Gastroesophageal sphincter (tissue), 3 donors: ENCODE measurements at regions not wholly inside any gene's neighbourhood (a gene's known extent, or its start where the extent isn't known, plus 50 kb on each side); places are given as distances from the start of the nearest gene placed in this dataset.

Experiments
- CTCF ChIP-seq, 4 experiments: fragments of 200-600 bp in 2 of 4; fragments of 450-650 bp in 2 of 4; sonication (generic) in 1 of 4; IDR thresholded peaks; one replicate each; pipeline ENCODE4 v1.5.1; 2017 to 2019; ENCODE audit warnings: antibody characterized with exemption in 4 of 4, mild to moderate bottlenecking in 2 of 4, moderate library complexity in 2 of 4
- POLR2A ChIP-seq, 2 donors: fragments of 450-650 bp; IDR thresholded peaks; one replicate each; pipeline ENCODE4 v1.6.1; 2017; ENCODE audit warnings: antibody characterized with exemption in 2 of 2, mild to moderate bottlenecking in 2 of 2, moderate library complexity in 1 of 2
- POLR2AphosphoS5 ChIP-seq: sonication (generic); formaldehyde crosslinking; IDR thresholded peaks from one replicate; pipeline ENCODE4 v1.6.1; 2017; ENCODE audit warnings: antibody characterized with exemption

- TF ChIP-seq POLR2A (IDR thresholded peaks at IDR 0.05) (no peak), CTCF (IDR thresholded peaks at IDR 0.05) (no peak), POLR2AphosphoS5 (no peak)
Observed at GRCh38 chr12:111148005-111148404, 220.9 kb downstream of the PHETA1 start.
